ENCODE measurements at regions not wholly inside any gene's neighbourhood (a gene's known extent, or its start where the extent isn't known, plus 50 kb on each side); places are given as distances from the start of the nearest gene placed in this dataset.

DNA sequence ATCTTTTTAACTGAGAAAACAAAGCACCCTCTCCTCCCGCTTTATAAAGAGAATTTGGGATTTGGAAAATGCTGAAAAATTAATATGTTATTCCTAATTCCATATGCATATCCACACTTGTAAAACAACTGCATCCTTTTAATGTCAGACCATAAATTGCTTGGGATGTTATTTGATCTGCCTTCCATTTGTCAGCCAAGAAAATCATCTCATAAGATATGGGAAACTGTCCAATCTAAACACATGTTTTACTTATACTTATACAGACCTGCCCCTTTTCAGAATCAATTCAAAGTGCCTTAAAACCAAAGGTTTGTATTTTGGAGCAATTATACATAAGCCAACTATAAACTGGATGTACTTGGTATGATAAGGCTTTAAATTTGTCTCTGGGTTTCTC is 595.5 kb upstream of the PFKP start:
- H3K4me3 ChIP-seq (ENCODE audit: low read depth, low read length), result no peak overlapping the region
- TF ChIP-seq, protein P1, sequence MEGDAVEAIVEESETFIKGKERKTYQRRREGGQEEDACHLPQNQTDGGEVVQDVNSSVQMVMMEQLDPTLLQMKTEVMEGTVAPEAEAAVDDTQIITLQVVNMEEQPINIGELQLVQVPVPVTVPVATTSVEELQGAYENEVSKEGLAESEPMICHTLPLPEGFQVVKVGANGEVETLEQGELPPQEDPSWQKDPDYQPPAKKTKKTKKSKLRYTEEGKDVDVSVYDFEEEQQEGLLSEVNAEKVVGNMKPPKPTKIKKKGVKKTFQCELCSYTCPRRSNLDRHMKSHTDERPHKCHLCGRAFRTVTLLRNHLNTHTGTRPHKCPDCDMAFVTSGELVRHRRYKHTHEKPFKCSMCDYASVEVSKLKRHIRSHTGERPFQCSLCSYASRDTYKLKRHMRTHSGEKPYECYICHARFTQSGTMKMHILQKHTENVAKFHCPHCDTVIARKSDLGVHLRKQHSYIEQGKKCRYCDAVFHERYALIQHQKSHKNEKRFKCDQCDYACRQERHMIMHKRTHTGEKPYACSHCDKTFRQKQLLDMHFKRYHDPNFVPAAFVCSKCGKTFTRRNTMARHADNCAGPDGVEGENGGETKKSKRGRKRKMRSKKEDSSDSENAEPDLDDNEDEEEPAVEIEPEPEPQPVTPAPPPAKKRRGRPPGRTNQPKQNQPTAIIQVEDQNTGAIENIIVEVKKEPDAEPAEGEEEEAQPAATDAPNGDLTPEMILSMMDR (IDR thresholded peaks at IDR 0.05; ENCODE audit: insufficient read depth, low read length), result no peak
- no peak for DNase-seq (ENCODE audit: low read depth)

DNA sequence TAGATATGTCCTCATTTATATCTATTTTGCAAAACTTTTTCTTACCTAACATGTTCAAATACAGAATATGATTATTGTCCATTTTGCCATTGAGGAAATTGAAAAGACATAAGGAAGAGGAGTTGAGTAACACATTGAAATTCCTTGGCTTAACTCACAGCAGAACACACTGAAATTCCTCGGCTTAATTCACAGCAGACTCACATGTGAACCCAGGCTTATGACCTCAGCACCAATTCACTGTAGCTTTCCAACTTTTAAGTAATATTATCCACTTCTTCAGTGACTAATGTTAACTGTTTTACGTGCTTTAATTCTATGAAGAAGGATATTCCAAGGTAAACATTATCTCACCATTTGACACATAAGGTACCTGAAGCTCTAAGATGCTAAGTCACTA is 597.5 kb upstream of the PFKP start:
- H3K4me3 ChIP-seq (ENCODE audit: low read depth, low read length), result no peak overlapping the region
- TF ChIP-seq, protein P1 (IDR thresholded peaks at IDR 0.05; ENCODE audit: insufficient read depth, low read length), result no peak
- DNase-seq (ENCODE audit: low read depth), result no peak

DNA sequence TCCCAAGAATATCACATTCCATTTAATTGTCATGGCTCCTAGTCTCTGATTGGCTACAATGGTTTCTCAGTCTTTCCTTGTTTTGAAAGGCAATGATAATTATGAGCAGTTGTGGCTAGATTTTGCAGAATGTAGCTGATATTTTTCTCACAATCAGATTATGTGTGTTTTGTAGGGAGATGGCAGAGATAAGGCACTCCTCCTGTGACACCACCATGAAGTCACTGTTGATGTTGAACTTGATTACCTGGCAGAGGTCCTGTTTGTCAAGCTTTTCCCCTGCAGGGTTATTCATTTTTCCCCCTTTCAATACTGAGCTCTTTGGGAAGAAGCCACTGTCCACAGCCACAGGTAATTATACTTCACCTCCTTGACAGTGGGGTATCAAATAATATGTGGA is 602.9 kb upstream of the PFKP start:
- no peak overlapping the region for H3K4me3 ChIP-seq (ENCODE audit: low read depth, low read length)
- DNase-seq (ENCODE audit: low read depth), result no peak
- TF ChIP-seq, protein P1 (IDR thresholded peaks at IDR 0.05; ENCODE audit: insufficient read depth, low read length), result no peak

DNA sequence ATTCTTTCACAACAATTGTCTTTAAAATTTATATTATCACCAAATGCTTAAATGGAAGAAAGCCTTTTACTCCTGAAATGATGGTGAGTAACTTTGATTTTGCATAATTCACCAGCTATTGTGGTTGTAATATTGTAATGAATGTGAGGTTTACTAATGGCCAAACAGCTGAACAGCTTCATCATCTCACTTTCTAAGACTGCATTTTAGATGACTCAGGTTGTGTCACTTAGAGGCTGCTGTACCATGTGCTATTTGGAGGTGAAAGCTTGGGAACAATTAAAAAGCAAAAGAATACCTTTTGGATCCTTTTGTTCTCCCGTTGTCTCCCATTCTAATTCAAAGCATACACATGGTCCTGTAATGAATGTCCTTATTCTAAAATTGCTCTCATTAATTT is 604.0 kb upstream of the PFKP start:
- no peak overlapping the region for H3K4me3 ChIP-seq (ENCODE audit: low read depth, low read length)
- DNase-seq (ENCODE audit: low read depth), result no peak
- TF ChIP-seq, protein P1 (IDR thresholded peaks at IDR 0.05; ENCODE audit: insufficient read depth, low read length), result no peak

DNA sequence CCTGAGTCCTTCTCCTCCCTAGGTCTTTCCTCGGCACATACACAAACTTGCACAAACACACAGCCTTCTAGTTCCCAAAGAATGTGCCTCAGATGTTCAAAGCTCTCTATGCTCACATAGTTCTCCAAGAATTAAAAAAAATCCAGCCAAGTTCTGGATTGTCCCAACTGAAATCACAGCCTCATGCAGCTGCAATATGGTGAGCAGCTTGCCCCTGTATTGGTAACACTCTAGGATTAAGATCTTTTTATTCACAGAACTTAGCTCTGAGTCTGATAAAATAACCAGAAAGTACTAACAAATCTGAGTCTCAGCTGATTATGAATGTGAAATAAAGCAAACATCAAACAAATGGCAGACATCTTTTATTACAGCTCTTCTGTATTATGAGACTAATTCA is 604.8 kb upstream of the PFKP start:
- H3K4me3 ChIP-seq (ENCODE audit: low read depth, low read length), result no peak overlapping the region
- TF ChIP-seq, protein P1 (IDR thresholded peaks at IDR 0.05; ENCODE audit: insufficient read depth, low read length), result no peak

DNA sequence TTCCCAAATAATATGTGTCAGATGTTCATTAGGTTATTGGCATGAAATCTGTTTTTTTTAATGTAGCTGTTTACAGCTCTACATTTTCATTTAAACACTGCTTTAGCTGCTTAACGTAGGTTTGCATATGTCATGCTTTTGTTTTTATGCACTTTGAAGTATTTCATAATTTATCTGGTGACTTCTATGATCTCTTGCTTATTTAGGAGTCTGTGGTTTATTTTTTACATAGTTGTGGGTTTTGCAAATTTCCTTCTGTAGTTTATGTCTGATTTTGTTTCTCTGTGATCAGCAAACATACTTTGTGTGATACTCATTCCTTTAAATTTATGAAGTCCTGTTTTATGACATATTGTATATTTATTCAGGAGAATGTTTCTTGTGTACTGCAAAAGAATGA is 606.5 kb upstream of the PFKP start:
- TF ChIP-seq, protein P1 (IDR thresholded peaks at IDR 0.05; ENCODE audit: insufficient read depth, low read length), result no peak
- no peak overlapping the region for H3K4me3 ChIP-seq (ENCODE audit: low read depth, low read length)
- DNase-seq (ENCODE audit: low read depth), result no peak

More for the DNA sequence above, 604.8 kb upstream of the PFKP start:
- no peak for DNase-seq (ENCODE audit: low read depth)

DNA sequence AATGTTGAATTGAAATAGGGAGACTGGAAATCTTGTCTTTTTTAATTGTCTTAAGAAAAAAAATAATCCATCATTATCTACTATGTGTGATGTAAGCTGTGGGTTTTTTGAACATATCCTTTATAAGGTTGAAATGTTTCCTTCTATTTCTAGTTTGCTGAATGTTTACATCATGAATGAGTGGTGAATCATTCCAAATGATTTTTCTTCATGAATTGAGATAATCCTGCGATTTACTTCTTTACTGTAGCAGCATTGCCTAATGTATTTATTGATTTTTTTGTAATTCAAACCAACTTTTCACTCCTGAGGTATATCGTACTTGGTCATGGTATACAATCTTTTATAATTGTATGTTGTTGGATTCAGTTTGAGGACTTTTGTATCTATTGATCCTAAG is 607.6 kb upstream of the PFKP start:
- no peak for DNase-seq (ENCODE audit: low read depth)
- no peak overlapping the region for H3K4me3 ChIP-seq (ENCODE audit: low read depth, low read length)
- TF ChIP-seq, protein P1 (IDR thresholded peaks at IDR 0.05; ENCODE audit: insufficient read depth, low read length), result no peak
